HFF-Myc (cell line): ENCODE measurements at regions not wholly inside any gene's neighbourhood (a gene's known extent, or its start where the extent isn't known, plus 50 kb on each side); places are given as distances from the start of the nearest gene placed in this dataset.
"Not testable (repeated sequence)": the region's sequence is repeated elsewhere in the genome, so short reads cannot be mapped to it uniquely, and the experiment has no call there.

Experiments used
- DNase-seq: peaks from one replicate; pipeline ENCODE4 v3.0.0-alpha.2; 2011; ENCODE audit warnings: low read depth; ENCODE audit errors: extremely low read depth
- H3K4me3 ChIP-seq: replicated peaks from 2 replicates; pipeline ENCODE4 v1.5.1; 2011; ENCODE audit warnings: low read depth, mild to moderate bottlenecking, control low read depth, low read length
- CTCF ChIP-seq: IDR thresholded peaks from 2 replicates; pipeline ENCODE4 v1.5.1; 2012; ENCODE audit warnings: mild to moderate bottlenecking, low read depth, low read length, control low read depth; ENCODE audit errors: missing control alignments

GRCh38 chr10:120184547-120185337 lies 272.3 kb upstream of the PLPP4 start:
- DNase-seq: no peak
- H3K4me3 ChIP-seq: no peak overlapping the region
- TF ChIP-seq CTCF: no peak

GRCh38 chr10:120186506-120186905 lies 270.5 kb upstream of the PLPP4 start:
- TF ChIP-seq CTCF: no peak
- no peak for DNase-seq
- H3K4me3 ChIP-seq: no peak overlapping the region

- H3K4me3 ChIP-seq: not testable (repeated sequence)
These were observed 269.9 kb upstream of the PLPP4 start for GRCh38 chr10:120187168-120187567.

GRCh38 chr10:120188950-120189349 lies 268.1 kb upstream of the PLPP4 start:
- no peak overlapping the region for H3K4me3 ChIP-seq
- no peak for TF ChIP-seq CTCF
- DNase-seq: no peak

More at GRCh38 chr10:120187168-120187567, 269.9 kb upstream of the PLPP4 start:
- not testable (repeated sequence) for DNase-seq

GRCh38 chr10:120195984-120196712 lies 260.9 kb upstream of the PLPP4 start:
- no peak for TF ChIP-seq CTCF
- no peak for DNase-seq
- H3K4me3 ChIP-seq: no peak overlapping the region

GRCh38 chr10:120204877-120205276 lies 252.2 kb upstream of the PLPP4 start:
- TF ChIP-seq CTCF: no peak
- no peak for DNase-seq
- no peak overlapping the region for H3K4me3 ChIP-seq

- no peak overlapping the region for H3K4me3 ChIP-seq
- no peak for TF ChIP-seq CTCF
- no peak for DNase-seq
These were observed 251.5 kb upstream of the PLPP4 start for GRCh38 chr10:120205368-120206018.
